Activated CD4-positive, CD25-positive, alpha-beta regulatory T cell (primary cell): ENCODE measurements at regions not wholly inside any gene's neighbourhood (a gene's known extent, or its start where the extent isn't known, plus 50 kb on each side); places are given as distances from the start of the nearest gene placed in this dataset.

Experiments
- DNase-seq, 4 experiments: peaks; one replicate each; lab custom pipeline; 2025; lab: John Stamatoyannopoulos, UW

GRCh38 chr12:125371033-125371432 lies 305.8 kb downstream of the AACS start:
- DNase-seq = no peak

DNA sequence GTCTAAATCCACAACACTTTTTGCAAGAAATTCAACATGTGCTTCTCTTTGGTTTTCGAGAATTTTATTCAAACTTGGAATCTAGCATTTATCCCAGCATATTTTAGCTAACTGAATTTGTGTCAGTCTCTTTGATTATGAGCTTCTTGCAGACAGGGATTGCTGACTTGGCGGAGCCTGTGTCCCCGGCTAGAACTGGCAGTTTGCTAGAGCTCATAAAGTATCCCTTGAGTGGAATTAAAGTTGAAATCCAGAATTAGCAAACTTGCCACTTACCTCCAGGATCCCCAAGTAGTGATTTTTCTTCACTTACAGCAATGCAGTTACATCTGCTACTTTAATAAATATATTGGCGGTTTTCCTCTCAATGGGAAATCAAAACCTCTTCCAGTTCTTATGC lies 306.9 kb downstream of the AACS start:
- no peak for DNase-seq

- DNase-seq = no peak
Measured at GRCh38 chr12:125373375-125373774, 308.1 kb downstream of the AACS start.

GRCh38 chr12:125376422-125376821 lies 311.2 kb downstream of the AACS start:
- no peak for DNase-seq

DNA sequence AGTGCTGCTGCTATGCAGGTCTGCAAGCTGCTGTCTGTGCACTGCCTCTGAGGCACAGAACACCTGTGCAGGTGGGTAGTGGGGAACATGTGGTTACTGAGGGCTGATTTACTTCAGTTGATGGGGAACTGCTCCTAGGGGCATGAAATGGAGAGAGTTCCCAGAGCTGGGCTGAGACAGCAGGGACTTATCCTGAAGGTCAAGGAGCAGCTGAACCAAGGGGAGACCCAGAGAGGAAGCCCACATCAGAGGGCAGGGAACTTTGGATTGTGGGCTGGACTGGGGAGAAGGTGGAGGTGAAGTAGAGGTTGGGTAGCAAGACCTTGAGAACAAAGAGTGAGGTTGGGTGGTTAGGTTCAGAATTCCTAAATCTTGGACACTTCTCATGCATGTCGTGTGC lies 311.9 kb downstream of the AACS start:
- DNase-seq = no peak

- no peak for DNase-seq
Measured at GRCh38 chr12:125381373-125381772, 316.1 kb downstream of the AACS start.

GRCh38 chr12:125382926-125383325 lies 317.7 kb downstream of the AACS start:
- no peak for DNase-seq

GRCh38 chr12:125386652-125387051 lies 321.4 kb downstream of the AACS start:
- DNase-seq = no peak

DNA sequence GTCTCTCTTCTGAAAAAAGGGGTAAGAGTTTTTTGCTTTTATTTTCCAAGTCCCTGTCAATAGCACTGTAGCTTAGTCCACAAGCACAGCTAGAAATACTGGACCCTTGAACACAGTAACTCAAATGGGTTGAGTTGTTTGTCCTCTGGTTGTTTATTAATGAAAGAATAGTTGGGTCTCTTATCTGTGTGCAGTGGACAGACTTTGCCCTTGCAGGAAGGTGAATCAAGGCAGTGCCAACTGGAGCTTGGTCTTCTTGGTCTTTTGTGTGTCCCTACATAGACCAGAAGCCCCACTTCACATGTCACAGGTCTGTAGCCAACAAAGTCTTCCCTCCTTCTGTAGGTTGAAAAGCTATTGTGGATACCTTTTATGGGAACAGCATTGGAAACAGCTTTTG lies 322.0 kb downstream of the AACS start:
- no peak for DNase-seq

- no peak for DNase-seq
Measured at GRCh38 chr12:125389061-125389697, 323.9 kb downstream of the AACS start.

GRCh38 chr12:125393569-125393968 lies 328.3 kb downstream of the AACS start:
- no peak for DNase-seq

GRCh38 chr12:125395583-125396215 lies 330.5 kb downstream of the AACS start:
- no peak for DNase-seq

- no peak for DNase-seq
Measured at GRCh38 chr12:125399489-125399888, 334.3 kb downstream of the AACS start.

DNA sequence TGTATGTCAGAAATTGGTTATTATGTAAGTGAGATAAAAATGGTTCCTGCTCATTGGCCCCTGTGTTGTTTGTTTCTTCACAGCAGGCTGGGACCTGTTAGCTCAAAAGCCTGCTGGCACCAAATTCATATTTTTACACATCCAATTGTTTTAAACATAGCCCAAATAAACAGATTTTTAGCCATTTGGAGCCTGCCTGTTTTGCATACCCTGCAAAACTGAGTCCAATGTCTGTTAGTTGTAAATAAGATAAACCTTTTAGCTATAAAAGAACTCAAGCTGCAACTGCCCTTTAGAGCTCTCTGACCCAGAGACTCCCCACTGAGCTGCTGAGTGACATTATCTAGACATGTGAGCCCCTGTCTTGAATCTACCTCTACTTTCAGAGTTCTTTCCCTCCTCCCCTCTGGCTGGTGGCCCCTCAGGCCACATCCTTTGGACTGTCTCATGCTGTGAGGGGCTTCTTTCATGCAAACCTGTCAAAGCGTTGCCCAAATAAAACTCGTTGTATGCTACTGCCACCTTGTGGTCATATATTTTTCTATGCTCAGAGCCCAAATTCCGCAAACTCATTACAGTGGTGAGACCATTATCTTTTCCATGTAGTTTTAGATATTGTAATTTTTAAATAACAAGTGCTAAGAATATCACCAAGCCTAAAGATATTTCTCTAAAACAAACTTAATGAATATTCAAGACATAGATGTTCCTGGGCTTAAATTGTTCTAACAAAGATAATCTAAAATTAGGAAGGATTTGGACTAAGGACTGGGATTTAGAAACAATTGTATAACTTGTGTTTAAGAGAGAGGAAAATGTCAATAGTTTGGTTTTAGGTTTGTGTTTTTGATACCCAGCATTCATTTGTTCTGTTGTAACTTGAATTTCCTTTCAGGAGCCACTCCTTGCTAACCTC lies 337.9 kb downstream of the AACS start:
- no peak for DNase-seq

DNA sequence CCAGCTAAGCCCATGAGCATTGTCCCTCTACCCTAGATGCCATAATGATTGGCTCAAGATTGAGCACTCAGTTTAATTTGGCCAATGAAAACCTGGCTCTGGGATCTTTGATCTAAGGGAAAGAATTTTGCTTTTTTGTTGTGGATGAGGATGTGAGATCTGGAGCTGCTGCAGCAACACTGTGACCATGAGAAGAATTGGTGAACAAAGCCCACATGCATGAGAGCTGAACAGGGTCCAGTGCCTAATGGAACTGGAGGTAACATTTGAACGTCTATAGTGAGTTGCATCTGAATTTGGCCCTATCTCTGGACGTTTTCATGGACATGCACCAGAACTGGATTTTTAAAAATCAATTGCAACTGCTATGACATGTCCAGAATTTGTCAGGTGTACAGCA lies 338.6 kb downstream of the AACS start:
- no peak for DNase-seq

GRCh38 chr12:125406131-125406530 lies 340.9 kb downstream of the AACS start:
- no peak for DNase-seq

DNA sequence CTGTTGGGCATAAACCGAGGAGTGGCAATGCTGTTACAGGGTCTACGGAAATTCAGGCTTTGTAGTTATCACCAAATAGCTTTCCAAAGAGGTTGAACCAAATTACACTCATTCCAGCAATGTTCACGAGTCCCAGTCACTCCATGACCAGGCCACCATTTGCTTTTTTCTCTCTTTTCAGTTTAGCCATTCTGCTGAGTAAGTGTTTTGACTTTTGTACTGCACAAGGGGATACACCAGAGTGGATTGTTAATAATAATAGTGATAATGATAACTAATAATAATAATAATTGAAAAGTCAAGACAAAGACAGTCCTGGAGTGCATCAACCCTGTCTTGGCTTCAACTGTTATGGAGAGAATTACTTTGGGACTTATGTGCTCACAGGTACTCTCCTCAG lies 343.5 kb downstream of the AACS start:
- no peak for DNase-seq

DNA sequence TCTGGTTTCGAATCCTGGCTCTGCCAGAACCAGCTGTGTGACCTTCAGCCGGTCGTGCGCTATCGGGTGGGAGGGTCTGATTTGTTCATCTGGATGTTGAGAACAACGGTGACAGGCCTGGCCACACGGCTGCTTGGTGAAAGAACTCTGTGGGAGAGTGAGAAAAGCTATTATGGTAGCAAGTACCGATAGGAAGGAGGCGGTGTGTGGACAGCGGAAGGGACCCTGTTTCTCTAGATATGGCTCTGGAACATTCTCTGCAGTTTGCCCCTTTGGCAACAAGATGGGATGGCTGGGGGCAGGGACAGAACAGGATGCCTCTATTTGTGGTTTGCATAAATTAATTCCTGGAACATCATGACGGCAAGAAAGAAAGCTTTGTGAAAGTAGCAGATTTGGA lies 347.3 kb downstream of the AACS start:
- no peak for DNase-seq

DNA sequence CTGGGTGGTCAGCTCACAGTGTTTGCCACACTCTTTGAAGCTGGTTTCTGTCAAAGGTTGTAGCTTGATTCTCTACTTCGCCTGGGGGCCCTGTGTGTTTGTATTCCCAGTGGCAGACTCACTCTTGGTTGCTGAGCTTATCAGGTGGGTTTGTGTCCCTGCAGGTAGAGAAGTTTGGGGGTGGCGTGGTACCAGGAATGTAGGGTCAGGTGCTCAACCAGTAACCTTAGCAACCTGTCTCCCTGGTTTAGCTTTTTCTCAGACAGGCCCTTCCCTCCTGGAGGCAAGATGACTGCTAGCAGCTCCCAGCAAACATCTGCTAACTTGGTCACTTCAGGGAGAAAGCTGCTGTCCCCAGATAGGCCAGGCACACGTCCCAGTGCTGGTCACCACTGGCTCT lies 352.2 kb downstream of the AACS start:
- DNase-seq = no peak

DNA sequence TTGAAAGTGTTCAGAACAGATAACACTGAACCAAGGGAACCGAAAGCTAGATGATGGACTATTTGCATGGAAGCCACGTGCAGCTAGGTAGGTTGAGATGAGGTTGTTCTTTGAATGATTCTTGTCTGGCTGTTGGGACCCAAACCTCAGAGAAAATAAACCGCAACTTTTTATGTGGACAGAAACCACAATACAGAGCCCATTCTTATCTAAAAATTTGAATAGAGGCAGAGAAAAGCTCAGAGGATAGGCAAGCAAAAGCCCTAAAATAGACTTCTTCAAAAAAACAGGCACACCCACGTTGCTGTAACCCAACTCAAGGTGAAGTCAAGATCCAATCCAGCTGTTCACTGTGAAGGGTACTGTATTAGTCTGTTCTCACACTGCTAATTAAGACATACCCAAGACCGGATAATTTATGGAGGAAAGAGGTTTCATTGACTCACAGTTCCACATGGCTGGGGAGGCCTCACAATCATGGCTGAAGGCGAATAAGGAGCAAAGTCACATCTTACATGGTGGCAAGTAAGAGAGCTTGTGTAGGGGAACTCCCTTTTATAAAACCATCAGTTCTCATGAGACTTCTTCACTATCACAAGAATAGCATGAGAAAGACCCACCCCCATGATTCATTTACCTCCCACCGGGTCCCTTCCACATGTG lies 353.8 kb downstream of the AACS start:
- DNase-seq = no peak

- DNase-seq = no peak
Measured at GRCh38 chr12:125424909-125425308, 359.7 kb downstream of the AACS start.

- DNase-seq = no peak
Measured at GRCh38 chr12:125431516-125431915, 366.3 kb downstream of the AACS start.

- no peak for DNase-seq
Measured at GRCh38 chr12:125434131-125434530, 368.9 kb downstream of the AACS start.
